Lung (tissue), 11 donors: ENCODE measurements at regions not wholly inside any gene's neighbourhood (a gene's known extent, or its start where the extent isn't known, plus 50 kb on each side); places are given as distances from the start of the nearest gene placed in this dataset.

ENCODE experiments used
- ATAC-seq: fragments of 200-7000 bp; cut with Tn5 transposase; one replicate; pipeline ENCODE4 v1.9.1; 2020; ENCODE audit warnings: moderate number of reproducible peaks; ENCODE audit not compliant: insufficient read depth, low FRiP score
- DNase-seq, 3 donors: peaks; one replicate each; pipeline ENCODE4 v3.0.0-alpha.2; 2013 to 2017
- H3K27ac ChIP-seq, 2 donors: one replicate each; pipeline ENCODE4 v1.5.1; 2013; ENCODE audit warnings: mild to moderate bottlenecking in 2 of 2, moderate library complexity in 2 of 2, control low read depth in 1 of 2, inconsistent platforms in 1 of 2, low read depth in 1 of 2, low read length in 1 of 2
- H3K27me3 ChIP-seq, 3 donors: one replicate each; pipeline ENCODE4 v1.5.1; 2013; ENCODE audit warnings: low read length in 2 of 3; ENCODE audit not compliant: control insufficient read depth in 3 of 3, insufficient read depth in 3 of 3
- H3K36me3 ChIP-seq, 4 donors: one replicate each; pipeline ENCODE4 v1.5.1; 2013; ENCODE audit warnings: low read length in 4 of 4, mild to moderate bottlenecking in 1 of 4, moderate library complexity in 1 of 4; ENCODE audit not compliant: control insufficient read depth in 4 of 4, insufficient read depth in 4 of 4
- H3K4me1 ChIP-seq, 5 donors: one replicate each; pipeline ENCODE4 v1.5.1; 2013; ENCODE audit warnings: low read length in 5 of 5, mild to moderate bottlenecking in 2 of 5, moderate library complexity in 1 of 5; ENCODE audit not compliant: control insufficient read depth in 5 of 5, insufficient read depth in 5 of 5
- H3K4me3 ChIP-seq: one replicate; pipeline ENCODE4 v1.5.1; 2013; ENCODE audit warnings: mild to moderate bottlenecking, control low read depth, moderate library complexity
- H3K9ac ChIP-seq, 2 donors: one replicate each; pipeline ENCODE4 v1.5.1; 2013; ENCODE audit warnings: low read length in 2 of 2, control low read depth in 1 of 2; ENCODE audit not compliant: insufficient read depth in 1 of 2
- H3K9me3 ChIP-seq, 4 donors: one replicate each; pipeline ENCODE4 v1.5.1; 2013; ENCODE audit warnings: low read length in 3 of 4, mild to moderate bottlenecking in 1 of 4, moderate library complexity in 1 of 4; ENCODE audit not compliant: control insufficient read depth in 4 of 4, insufficient read depth in 3 of 4
- WGBS, 2 donors: extraction: QIAGEN DNeasy Blood & Tissue Kit; methylation state at CpG; one replicate each; pipeline ENCODE4 v1.1.7; 2013; 5-methylcytosine and 5-hydroxymethylcytosine counted together
- TF ChIP-seq, protein P1 (sequence below): IDR thresholded peaks from 2 replicates; pipeline ENCODE4 v1.5.1; 2012; ENCODE audit warnings: mild to moderate bottlenecking; ENCODE audit errors: control extremely low read depth, extremely low read depth
- donor health status: control.
- donor health status: control.
- donor health status: Bipolar disorder and iron deficiency.
- donor health status: healthy.
- donor health status: DM: yes; HTN: yes; CAD: no.

DNA sequence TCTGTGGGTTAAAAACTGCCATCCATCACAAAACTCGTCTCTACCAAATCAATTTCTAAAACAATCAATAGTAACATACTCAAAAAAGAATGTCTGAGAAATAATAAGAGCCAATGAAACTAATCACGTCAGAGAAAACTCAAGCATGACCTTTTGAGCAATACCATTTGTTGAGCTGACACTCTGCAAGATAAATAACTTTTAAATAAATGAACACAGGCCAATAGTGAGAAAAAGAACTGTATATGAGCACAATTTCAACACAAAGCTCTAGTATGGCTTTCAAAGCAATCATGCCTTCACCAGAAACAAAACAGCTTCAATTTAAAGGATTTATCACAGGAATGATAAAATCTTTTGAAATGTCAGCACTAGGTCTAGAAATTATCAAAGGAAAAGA, 249.2 kb upstream of the SETMAR start:
- no peak for DNase-seq
- no peak for ATAC-seq
- no peaks in the 10 kb centered on the region for H3K27me3 ChIP-seq
- peaks cover 0 to 6% (median 0%) of the 10 kb centered on the region in 5 donors for H3K4me1 ChIP-seq
- H3K9ac ChIP-seq = no peak overlapping the region
- no peak overlapping the region for H3K4me3 ChIP-seq
- H3K36me3 ChIP-seq = no peaks in the 10 kb centered on the region
- WGBS, 2 donors = 61 to 81% methylated on average over 2 of the region's 2 CpGs
- peaks cover 0 to 2% (median 0%) of the 10 kb centered on the region in 4 donors for H3K9me3 ChIP-seq
- TF ChIP-seq, protein P1, sequence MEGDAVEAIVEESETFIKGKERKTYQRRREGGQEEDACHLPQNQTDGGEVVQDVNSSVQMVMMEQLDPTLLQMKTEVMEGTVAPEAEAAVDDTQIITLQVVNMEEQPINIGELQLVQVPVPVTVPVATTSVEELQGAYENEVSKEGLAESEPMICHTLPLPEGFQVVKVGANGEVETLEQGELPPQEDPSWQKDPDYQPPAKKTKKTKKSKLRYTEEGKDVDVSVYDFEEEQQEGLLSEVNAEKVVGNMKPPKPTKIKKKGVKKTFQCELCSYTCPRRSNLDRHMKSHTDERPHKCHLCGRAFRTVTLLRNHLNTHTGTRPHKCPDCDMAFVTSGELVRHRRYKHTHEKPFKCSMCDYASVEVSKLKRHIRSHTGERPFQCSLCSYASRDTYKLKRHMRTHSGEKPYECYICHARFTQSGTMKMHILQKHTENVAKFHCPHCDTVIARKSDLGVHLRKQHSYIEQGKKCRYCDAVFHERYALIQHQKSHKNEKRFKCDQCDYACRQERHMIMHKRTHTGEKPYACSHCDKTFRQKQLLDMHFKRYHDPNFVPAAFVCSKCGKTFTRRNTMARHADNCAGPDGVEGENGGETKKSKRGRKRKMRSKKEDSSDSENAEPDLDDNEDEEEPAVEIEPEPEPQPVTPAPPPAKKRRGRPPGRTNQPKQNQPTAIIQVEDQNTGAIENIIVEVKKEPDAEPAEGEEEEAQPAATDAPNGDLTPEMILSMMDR = no peak
- H3K27ac ChIP-seq = no peak overlapping the region

DNA sequence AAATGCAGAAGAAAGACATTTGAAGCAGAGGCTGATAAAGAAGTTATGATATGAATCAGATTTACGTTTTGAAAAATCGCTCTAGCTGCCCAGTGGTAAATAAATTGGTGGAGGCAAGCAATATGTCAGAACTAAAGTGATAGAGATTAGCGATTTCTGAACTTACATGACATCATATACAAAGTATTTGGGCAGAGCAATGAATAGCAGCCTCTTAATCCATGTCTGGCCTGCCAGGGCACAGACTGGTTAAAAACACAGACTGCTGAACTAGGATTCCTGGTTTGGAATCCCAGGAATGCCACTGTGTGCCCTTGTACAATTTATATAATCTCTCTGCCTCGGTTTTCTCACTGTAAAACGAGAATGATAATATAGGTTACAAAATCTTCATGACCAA, 243.1 kb upstream of the SETMAR start:
- Histone ChIP-seq H3K27me3 (no peaks in the 10 kb centered on the region), H3K27ac (no peak overlapping the region), H3K9ac (peak overlapping the region in 1 of 2 donors; percentile 30), H3K4me1 (peaks cover 0 to 7% (median 0%) of the 10 kb centered on the region in 5 donors), H3K4me3 (no peak overlapping the region), H3K9me3 (no peaks in the 10 kb centered on the region), H3K36me3 (no peaks in the 10 kb centered on the region)
- ATAC-seq (no peak), DNase-seq (peak in 2 of 3 donors; percentile 9 to 16)
- TF ChIP-seq, protein P1 = no peak
- 52 to 76% methylated on average over 5 of the region's 5 CpGs for WGBS, 2 donors

DNA sequence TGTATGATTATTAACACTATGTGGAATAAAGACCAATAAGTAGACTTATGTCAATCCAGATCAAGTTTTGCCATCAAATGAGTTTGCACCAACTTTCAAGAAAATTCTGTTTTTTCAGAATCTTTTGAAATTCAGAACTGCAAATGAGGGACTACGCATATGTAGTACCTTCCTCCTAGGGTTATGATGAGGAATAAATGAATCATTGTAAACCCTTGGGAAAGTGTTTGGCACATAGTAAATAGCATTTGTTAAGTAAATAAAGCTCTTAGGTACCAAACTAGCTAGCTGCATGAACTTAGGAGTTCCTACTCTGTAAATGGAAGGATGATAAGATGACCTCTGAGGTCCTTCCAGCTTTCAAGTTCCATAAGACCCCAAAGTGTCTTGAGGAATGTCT, 242.6 kb upstream of the SETMAR start:
- ATAC-seq = no peak
- WGBS, 2 donors = 74 to 93% methylated on average over 1 of the region's 1 CpG
- TF ChIP-seq, protein P1 = no peak

DNA sequence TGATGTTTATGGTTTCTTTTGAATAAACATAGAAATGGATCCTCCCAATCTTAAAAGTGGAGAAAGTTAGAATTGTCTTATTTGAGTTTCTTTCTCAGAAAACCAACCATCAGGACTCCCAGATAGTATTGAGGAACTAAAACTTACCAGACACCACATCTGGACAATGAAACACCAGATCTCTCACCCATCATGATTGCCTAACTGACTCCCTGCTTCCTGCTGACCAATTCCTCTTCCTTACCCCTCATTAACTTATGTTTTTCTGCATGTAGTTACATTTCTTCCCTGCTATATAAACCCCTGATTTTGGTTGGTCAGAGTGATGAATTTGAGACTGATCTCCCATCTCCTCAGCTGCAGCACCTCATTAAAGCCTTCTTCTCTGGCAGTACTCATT, 242.0 kb upstream of the SETMAR start:
- Histone ChIP-seq H3K9ac (no peak overlapping the region), H3K27me3 (no peaks in the 10 kb centered on the region), H3K9me3 (no peaks in the 10 kb centered on the region), H3K4me1 (peaks cover 0 to 7% (median 0%) of the 10 kb centered on the region in 5 donors), H3K27ac (no peak overlapping the region), H3K36me3 (no peaks in the 10 kb centered on the region), H3K4me3 (no peak overlapping the region)
- TF ChIP-seq, protein P1 = no peak
- DNase-seq (no peak), ATAC-seq (no peak)

More for the DNA sequence above, 242.6 kb upstream of the SETMAR start:
- no peak overlapping the region for H3K9ac ChIP-seq
- no peak overlapping the region for H3K4me3 ChIP-seq
- no peaks in the 10 kb centered on the region for H3K27me3 ChIP-seq
- H3K27ac ChIP-seq = no peak overlapping the region
- H3K36me3 ChIP-seq = no peaks in the 10 kb centered on the region
- H3K9me3 ChIP-seq = no peaks in the 10 kb centered on the region
- H3K4me1 ChIP-seq = peaks cover 0 to 7% (median 0%) of the 10 kb centered on the region in 5 donors
- no peak for DNase-seq
